Endometrium (tissue), 2 donors: ENCODE measurements at regions not wholly inside any gene's neighbourhood (a gene's known extent, or its start where the extent isn't known, plus 50 kb on each side); places are given as distances from the start of the nearest gene placed in this dataset.
"Not testable (repeated sequence)": the region's sequence is repeated elsewhere in the genome, so short reads cannot be mapped to it uniquely, and the experiment has no call there.

Source experiments
- FAIRE-seq: peaks from 2 replicates; lab custom pipeline; 2012; peaks lifted over from hg19 to GRCh38; lab: Jason Lieb, UNC
- donor health status: control.
- donor health status: control.

DNA sequence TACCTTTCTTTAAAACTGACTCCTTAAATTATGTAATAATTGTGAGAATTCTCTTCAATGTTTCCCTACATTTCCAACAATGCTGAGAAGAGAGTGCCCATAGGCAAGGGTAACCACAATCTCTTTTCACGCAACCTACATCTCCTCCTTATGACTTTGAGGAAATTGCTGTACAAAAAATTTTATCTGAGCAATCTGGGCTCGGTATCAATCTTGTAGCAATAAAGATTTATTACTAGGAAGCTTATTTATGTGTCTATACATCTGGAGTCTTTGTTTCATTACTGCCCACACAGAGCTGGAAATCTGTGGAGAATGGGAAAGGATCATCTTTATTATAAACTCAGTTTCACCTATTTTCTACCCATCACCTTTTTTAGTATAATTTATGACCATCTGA is 913.8 kb upstream of the SORCS1 start:
- no peak for FAIRE-seq

DNA sequence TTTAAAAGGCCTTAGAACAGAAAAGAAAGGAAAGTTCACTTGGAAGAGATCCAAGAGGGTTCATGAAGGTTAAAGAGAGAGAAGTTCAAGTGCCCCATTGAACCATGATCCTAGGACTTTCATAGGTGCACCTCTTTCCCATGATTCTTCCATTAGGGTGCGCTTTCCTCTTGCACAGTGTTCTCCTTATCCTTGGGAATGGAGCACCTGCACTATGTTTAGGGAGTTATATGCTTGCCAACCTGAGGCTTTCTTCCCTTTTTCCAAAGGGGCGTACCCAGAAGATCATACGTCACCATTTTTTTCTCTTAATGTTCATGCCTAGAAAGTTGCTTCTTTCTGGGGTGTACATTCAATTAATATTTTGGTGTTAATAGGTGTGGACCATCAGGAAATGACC is 908.0 kb upstream of the SORCS1 start:
- FAIRE-seq = no peak

GRCh38 chr10:108070789-108071188 is 906.3 kb upstream of the SORCS1 start:
- no peak for FAIRE-seq

- FAIRE-seq = no peak
Measured at GRCh38 chr10:108069096-108069495, 904.6 kb upstream of the SORCS1 start.

DNA sequence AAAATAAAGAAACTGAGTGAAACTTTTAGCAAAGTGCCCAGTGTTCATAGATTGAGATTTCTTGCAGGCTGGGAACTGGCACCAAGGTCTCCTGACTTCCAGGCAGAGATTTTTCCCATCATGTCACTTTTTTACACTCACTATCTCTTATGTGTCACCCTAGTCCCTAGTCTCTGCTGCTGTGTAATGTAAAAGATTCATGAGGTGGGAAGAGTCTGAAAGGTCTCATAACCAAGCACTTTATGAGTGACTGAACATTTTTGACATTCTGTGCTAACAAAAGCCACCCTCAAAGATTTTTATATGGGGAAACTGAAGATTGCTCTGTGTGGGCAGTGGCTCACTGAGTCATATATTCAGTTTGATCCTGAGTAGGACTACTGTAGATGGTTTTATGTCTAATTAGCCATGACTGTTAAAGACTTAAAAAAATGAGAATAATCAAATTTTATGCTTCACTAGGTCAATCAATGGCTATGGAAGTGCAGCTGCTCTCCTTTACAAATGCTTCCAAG is 900.3 kb upstream of the SORCS1 start:
- no peak for FAIRE-seq

GRCh38 chr10:108060246-108060645 is 895.7 kb upstream of the SORCS1 start:
- no peak for FAIRE-seq

GRCh38 chr10:108055506-108055905 is 891.0 kb upstream of the SORCS1 start:
- no peak for FAIRE-seq

GRCh38 chr10:108052981-108053380 is 888.5 kb upstream of the SORCS1 start:
- no peak for FAIRE-seq

- FAIRE-seq = no peak
Measured at GRCh38 chr10:108051218-108051617, 886.7 kb upstream of the SORCS1 start.

- FAIRE-seq = no peak
Measured at GRCh38 chr10:108050626-108051025, 886.1 kb upstream of the SORCS1 start.

DNA sequence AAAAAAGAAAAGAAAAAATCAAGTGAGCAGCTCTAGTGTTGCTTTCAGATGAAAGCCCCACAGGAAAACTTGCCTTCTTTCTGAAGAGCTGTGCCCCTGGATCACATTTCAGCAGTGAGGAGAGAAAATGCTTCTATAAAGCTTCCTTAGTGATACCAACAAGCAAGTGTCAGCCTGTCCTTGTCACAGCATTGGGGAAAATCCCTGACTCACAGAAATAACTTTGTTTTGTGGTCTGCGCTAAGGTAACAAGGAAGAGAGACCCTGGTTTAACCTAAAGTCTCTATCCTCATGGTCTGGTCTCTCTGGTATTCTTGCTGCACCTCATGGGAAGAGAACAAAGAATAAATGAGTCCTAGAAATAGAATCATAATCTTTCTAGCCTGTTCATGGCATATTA is 885.2 kb upstream of the SORCS1 start:
- no peak for FAIRE-seq

DNA sequence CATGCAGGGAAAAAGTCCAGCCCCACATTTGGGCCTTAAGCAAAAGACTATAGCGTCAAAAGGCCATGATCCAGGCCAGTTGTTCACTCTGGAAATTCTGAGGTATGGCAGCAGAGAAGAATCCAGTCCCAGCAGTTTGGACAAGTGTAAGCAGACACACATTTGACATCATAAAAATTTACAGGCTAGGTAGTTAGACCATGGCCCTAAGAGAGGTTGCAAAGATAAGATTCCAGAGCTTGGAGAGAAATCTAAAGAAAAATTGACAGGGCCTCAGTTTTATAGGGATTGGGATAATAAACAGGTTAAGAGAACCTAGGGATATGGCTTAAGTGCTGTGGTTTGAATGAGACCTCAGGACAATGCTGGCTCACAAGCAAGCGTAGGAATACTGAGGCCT is 884.4 kb upstream of the SORCS1 start:
- FAIRE-seq = no peak

GRCh38 chr10:108039821-108040584 is 875.5 kb upstream of the SORCS1 start:
- no peak for FAIRE-seq

GRCh38 chr10:108037061-108037460 is 872.6 kb upstream of the SORCS1 start:
- no peak for FAIRE-seq

DNA sequence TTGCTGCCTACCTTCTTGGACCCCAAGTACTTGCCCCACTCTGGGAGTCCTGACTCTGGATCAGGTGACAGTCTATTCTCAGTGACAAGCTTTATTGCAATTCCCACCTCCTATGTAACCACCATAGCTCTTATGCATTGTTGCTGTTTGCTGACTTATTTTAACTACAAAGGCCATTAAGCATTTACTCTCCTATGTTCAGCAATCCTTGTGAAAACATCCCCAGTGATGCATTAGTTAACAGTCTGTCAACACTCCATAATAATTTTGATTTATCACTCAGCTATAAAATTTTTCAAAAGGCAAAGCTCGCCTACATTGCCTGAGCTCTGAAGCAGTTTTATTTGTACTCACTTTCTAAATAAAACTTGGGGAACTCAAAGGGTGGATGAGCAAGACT is 871.8 kb upstream of the SORCS1 start:
- FAIRE-seq = no peak

DNA sequence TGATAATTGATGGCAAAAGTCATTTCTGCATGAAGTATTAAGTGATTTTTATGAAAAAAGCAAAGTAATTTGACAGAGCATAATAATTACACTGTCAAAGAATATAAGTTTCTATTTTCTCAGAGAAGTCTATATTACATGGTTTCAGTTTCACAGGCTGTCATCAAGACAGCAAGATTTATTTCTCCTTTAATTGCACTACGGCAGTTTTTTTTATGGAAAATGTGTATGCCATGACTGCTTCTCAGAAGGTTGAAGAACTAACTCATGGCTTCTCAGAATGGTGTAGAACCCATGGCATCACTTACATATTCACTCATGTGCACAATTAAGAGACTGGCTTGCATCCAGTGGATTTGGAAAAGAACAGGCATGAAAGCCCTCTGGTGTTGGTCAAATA is 870.3 kb upstream of the SORCS1 start:
- FAIRE-seq = no peak

GRCh38 chr10:108033518-108033917 is 869.0 kb upstream of the SORCS1 start:
- not testable (repeated sequence) for FAIRE-seq

DNA sequence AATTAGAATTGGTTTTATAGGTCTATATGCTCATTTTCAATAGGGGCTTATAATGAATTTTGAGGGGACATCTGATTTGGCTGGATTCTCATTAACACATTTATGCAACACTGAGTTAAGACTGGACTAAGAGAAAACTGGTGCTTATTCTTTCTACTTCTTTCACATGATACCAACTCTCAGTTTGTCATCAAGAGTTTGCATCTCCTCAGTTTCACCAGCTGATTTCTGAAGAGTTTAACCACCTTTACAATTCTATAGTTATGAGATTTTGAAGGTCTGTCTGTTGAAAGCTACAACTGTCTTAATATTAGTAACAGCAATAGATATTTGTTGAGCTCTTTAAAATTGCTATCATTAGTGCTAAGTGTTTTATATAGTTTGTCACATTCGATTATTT is 867.0 kb upstream of the SORCS1 start:
- FAIRE-seq = no peak

DNA sequence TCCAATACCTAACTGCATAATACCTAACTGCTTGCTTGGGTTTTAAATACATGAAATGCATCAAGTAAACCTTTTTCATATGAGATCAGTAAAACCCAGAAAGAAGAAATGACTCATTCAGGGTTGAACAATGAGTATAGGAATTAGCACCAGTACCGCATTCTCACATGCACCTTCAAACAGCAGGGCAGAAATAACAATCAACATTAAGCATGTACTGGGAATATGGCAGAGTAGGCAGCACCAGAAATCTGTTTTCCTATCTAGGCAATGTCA is 850.3 kb upstream of the SORCS1 start:
- no peak for FAIRE-seq

- no peak for FAIRE-seq
Measured at GRCh38 chr10:108014145-108014901, 849.8 kb upstream of the SORCS1 start.

DNA sequence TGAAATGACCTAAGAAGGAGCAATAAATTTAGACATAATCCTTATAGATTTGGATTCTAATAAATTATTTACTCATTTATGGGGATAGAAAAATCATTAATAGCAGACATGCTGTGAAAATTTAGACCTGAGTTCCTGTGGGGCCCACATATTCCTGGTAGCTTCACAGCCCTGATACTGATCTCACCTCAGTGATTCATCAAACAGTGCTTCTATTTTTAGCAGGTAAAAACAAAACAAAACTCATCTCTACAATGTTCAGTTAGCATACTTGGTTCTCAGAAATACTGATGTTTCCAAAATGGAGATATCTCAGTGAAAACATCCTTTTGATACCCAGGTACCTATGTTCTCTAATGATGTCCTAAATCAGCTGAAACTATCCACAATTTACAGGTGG is 841.1 kb upstream of the SORCS1 start:
- no peak for FAIRE-seq

GRCh38 chr10:108003576-108003975 is 839.1 kb upstream of the SORCS1 start:
- no peak for FAIRE-seq

- FAIRE-seq = no peak
Measured at GRCh38 chr10:108003061-108003460, 838.6 kb upstream of the SORCS1 start.

- no peak for FAIRE-seq
Measured at GRCh38 chr10:108000365-108000764, 835.9 kb upstream of the SORCS1 start.
